PFSK-1 (cell line): ENCODE measurements at regions not wholly inside any gene's neighbourhood (a gene's known extent, or its start where the extent isn't known, plus 50 kb on each side); places are given as distances from the start of the nearest gene placed in this dataset.

Source experiments
- FOXP2 ChIP-seq: optimal IDR thresholded peaks from 2 replicates; pipeline ENCODE3; 2011; ENCODE audit warnings: borderline replicate concordance, control low read depth, inconsistent platforms; ENCODE audit not compliant: insufficient read depth; ENCODE audit errors: extremely low read length, extremely low read depth
- POLR2AphosphoS5 ChIP-seq: IDR thresholded peaks from 2 replicates; pipeline ENCODE4 v1.6.1; 2012; ENCODE audit warnings: low read depth, mild to moderate bottlenecking, control low read depth, low read length, moderate library complexity
- REST ChIP-seq, 2 experiments: IDR thresholded peaks; 2 replicates each; pipeline versions ENCODE4 v1.6.1 to v1.8.0; 2011 to 2012; ENCODE audit warnings: low read depth in 2 of 2, low read length in 2 of 2, control low read depth in 1 of 2, inconsistent platforms in 1 of 2, mild to moderate bottlenecking in 1 of 2, moderate library complexity in 1 of 2; ENCODE audit not compliant: insufficient read depth in 1 of 2
- SIN3A ChIP-seq: IDR thresholded peaks from 2 replicates; pipeline ENCODE4 v1.6.1; 2012; ENCODE audit warnings: mild to moderate bottlenecking, low read length, moderate library complexity, borderline replicate concordance; ENCODE audit not compliant: insufficient read depth
- TAF1 ChIP-seq: IDR thresholded peaks from 2 replicates; pipeline ENCODE4 v1.6.1; 2012; ENCODE audit warnings: low read length, control low read depth, borderline replicate concordance; ENCODE audit not compliant: insufficient read depth

- no peak for TF ChIP-seq TAF1
- no peak for TF ChIP-seq REST (IDR thresholded peaks at IDR 0.05; ENCODE audit: insufficient read depth in 1 of 2, low read depth in 2 of 2, low read length in 2 of 2)
- no peak for TF ChIP-seq POLR2AphosphoS5
- TF ChIP-seq FOXP2, result no peak
- TF ChIP-seq SIN3A, result no peak
Measured at GRCh38 chr3:25097023-25097422, 331.0 kb upstream of the RARB start.

- TF ChIP-seq FOXP2, result no peak
- no peak for TF ChIP-seq TAF1
- no peak for TF ChIP-seq POLR2AphosphoS5
- no peak for TF ChIP-seq REST (IDR thresholded peaks at IDR 0.05; ENCODE audit: insufficient read depth in 1 of 2, low read depth in 2 of 2, low read length in 2 of 2)
- no peak for TF ChIP-seq SIN3A
Measured at GRCh38 chr3:25099666-25100065, 328.4 kb upstream of the RARB start.

- no peak for TF ChIP-seq REST (IDR thresholded peaks at IDR 0.05; ENCODE audit: insufficient read depth in 1 of 2, low read depth in 2 of 2, low read length in 2 of 2)
- no peak for TF ChIP-seq TAF1
- no peak for TF ChIP-seq FOXP2
- TF ChIP-seq SIN3A, result no peak
- TF ChIP-seq POLR2AphosphoS5, result no peak
Measured at GRCh38 chr3:25103391-25103790, 324.7 kb upstream of the RARB start.

- TF ChIP-seq SIN3A (no peak), REST (IDR thresholded peaks at IDR 0.05; ENCODE audit: insufficient read depth in 1 of 2, low read depth in 2 of 2, low read length in 2 of 2) (no peak), FOXP2 (no peak), POLR2AphosphoS5 (no peak), TAF1 (no peak)
Measured at GRCh38 chr3:25107918-25108617, 320.0 kb upstream of the RARB start.
